ENCODE measurements at regions not wholly inside any gene's neighbourhood (a gene's known extent, or its start where the extent isn't known, plus 50 kb on each side); places are given as distances from the start of the nearest gene placed in this dataset.

DNA sequence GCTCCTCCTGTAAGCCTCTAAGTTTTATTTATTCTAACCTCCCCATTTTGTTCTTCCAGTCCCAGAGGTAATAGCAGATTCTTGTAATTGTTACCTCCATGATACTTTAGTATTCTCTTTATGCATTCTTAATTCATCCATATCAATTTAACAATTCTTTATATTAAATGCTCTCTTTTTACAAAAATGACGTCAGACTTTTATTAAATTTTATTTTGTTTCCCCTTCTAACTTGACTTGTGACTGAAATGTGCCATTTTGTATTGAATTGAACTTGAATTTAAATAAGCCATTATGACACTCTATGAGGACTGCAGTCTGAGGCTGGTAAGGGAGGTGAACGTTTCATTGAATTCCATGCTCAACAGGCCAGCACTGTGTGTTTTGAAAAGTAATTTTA, 60.0 kb upstream of the NUDT10 start:
- Histone ChIP-seq H4K20me1 (ENCODE audit: control insufficient read depth, insufficient read depth) (no peaks in the 10 kb centered on the region), H3K36me3 (ENCODE audit: control insufficient read depth in 2 of 2, insufficient read depth in 2 of 2, low read length in 1 of 2) (no peaks in the 10 kb centered on the region), H3K27ac (ENCODE audit: control insufficient read depth, insufficient read depth) (no peak overlapping the region), H3K4me1 (ENCODE audit: control insufficient read depth, insufficient read depth, low read length) (no peaks in the 10 kb centered on the region), H3K4me2 (ENCODE audit: control insufficient read depth, insufficient read depth) (no peak overlapping the region), H3K9ac (ENCODE audit: control insufficient read depth, insufficient read depth, low read length) (no peak overlapping the region), H3K27me3 (replicated peaks in 1 of 2; ENCODE audit: control insufficient read depth in 2 of 2, insufficient read depth in 2 of 2, low read length in 1 of 2) (no peaks in the 10 kb centered on the region), H2AFZ (ENCODE audit: control insufficient read depth, low read depth, low read length) (no peak overlapping the region), H3K79me2 (ENCODE audit: control insufficient read depth, insufficient read depth, low read length) (no peaks in the 10 kb centered on the region), H3K4me3 (no peak overlapping the region), H3K9me3 (replicated peaks; ENCODE audit: control insufficient read depth, insufficient read depth, low read length) (no peaks in the 10 kb centered on the region)
- in situ Hi-C loops (cut with MboI) = no loop called here
- WGBS (ENCODE audit: insufficient coverage, insufficient replicate concordance, low lambda C conversion rate, missing lambda C conversion rate) = 3% methylated on average over 2 of the region's 2 CpGs
- FAIRE-seq (no peak), ATAC-seq (no peak), DNase-seq (ENCODE audit: low read depth, low spot score) (no peak)
- POLR2A ChIA-PET = no interaction called here
- SMC1A ChIA-PET (ENCODE audit: uncharacterized antibody, unreplicated experiment) = no interaction called here
- RAD21 ChIA-PET (ENCODE audit: unreplicated experiment) = no interaction called here
- TF ChIP-seq, protein P1, sequence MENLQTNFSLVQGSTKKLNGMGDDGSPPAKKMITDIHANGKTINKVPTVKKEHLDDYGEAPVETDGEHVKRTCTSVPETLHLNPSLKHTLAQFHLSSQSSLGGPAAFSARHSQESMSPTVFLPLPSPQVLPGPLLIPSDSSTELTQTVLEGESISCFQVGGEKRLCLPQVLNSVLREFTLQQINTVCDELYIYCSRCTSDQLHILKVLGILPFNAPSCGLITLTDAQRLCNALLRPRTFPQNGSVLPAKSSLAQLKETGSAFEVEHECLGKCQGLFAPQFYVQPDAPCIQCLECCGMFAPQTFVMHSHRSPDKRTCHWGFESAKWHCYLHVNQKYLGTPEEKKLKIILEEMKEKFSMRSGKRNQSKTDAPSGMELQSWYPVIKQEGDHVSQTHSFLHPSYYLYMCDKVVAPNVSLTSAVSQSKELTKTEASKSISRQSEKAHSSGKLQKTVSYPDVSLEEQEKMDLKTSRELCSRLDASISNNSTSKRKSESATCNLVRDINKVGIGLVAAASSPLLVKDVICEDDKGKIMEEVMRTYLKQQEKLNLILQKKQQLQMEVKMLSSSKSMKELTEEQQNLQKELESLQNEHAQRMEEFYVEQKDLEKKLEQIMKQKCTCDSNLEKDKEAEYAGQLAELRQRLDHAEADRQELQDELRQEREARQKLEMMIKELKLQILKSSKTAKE (IDR thresholded peaks at IDR 0.05; ENCODE audit: low read depth, poor library complexity, severe bottlenecking) = no peak
- 0 out of 2 replicates have a peak, but pooled peaks have one; percentile 14 for TF ChIP-seq ATF7 (IDR thresholded peaks at IDR 0.05; ENCODE audit: low read depth)
- TF ChIP-seq STAT3 (IDR thresholded peaks at IDR 0.05; ENCODE audit: low read depth, low read length) = no peak
- no peak for TF ChIP-seq NR2F1 (conservative IDR thresholded peaks at IDR 0.05)
- TF ChIP-seq GABPA (IDR thresholded peaks at IDR 0.05; ENCODE audit: low read depth) = no peak
- no peak for TF ChIP-seq SP1 (IDR thresholded peaks at IDR 0.05; ENCODE audit: low read depth, low read length)
- intact Hi-C loops (cut with micrococcal nuclease; ENCODE audit: unreplicated experiment) = no loop called here
- no TSS peak for BruUV-seq (replicated peaks)
- CTCF ChIA-PET = no interaction called here

DNA sequence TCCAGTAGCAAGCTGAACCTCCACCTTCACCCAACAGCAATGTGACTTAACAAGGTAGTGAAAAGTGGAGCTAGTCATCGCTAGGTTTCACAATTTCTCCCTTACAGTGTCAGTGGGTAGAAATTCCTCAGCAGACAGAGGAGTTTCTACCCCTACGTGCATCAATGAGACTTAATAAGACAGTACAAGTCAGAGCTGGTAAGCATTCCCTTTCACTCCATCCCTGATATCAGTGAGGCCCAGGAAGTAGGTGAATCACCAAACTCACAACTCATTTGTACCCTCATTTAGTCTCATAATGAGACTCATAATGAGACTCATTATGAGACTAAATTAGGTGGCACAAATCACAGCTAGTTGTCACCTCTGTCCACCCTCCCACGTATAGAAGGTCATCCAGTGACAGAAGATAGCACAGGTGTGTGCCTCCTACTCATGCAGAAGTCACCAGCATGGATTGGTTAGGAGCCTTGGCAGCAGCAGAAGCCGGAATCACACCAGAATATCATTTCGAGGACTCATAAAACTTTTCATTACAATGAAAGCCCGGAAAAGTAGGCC, 50.8 kb upstream of the NUDT10 start:
- Histone ChIP-seq H3K36me3 (ENCODE audit: control insufficient read depth in 2 of 2, insufficient read depth in 2 of 2, low read length in 1 of 2) (no peaks in the 10 kb centered on the region), H3K27me3 (replicated peaks in 1 of 2; ENCODE audit: control insufficient read depth in 2 of 2, insufficient read depth in 2 of 2, low read length in 1 of 2) (no peaks in the 10 kb centered on the region), H3K4me2 (ENCODE audit: control insufficient read depth, insufficient read depth) (no peak overlapping the region), H2AFZ (ENCODE audit: control insufficient read depth, low read depth, low read length) (no peak overlapping the region), H3K4me1 (ENCODE audit: control insufficient read depth, insufficient read depth, low read length) (no peaks in the 10 kb centered on the region), H4K20me1 (ENCODE audit: control insufficient read depth, insufficient read depth) (no peaks in the 10 kb centered on the region), H3K9me3 (replicated peaks; ENCODE audit: control insufficient read depth, insufficient read depth, low read length) (no peaks in the 10 kb centered on the region), H3K27ac (ENCODE audit: control insufficient read depth, insufficient read depth) (no peak overlapping the region), H3K79me2 (ENCODE audit: control insufficient read depth, insufficient read depth, low read length) (no peaks in the 10 kb centered on the region), H3K9ac (ENCODE audit: control insufficient read depth, insufficient read depth, low read length) (no peak overlapping the region), H3K4me3 (no peak overlapping the region)
- ChIA-PET CTCF (no interaction called here), POLR2A (no interaction called here), SMC1A (ENCODE audit: uncharacterized antibody, unreplicated experiment) (no interaction called here), RAD21 (ENCODE audit: unreplicated experiment) (no interaction called here)
- FAIRE-seq (no peak), DNase-seq (ENCODE audit: low read depth, low spot score) (no peak), ATAC-seq (no peak)
- intact Hi-C loops (cut with micrococcal nuclease; ENCODE audit: unreplicated experiment) (no loop called here), in situ Hi-C loops (cut with MboI) (no loop called here)
- 7% methylated on average over 6 of the region's 6 CpGs for WGBS (ENCODE audit: insufficient coverage, insufficient replicate concordance, low lambda C conversion rate, missing lambda C conversion rate)
- no TSS peak for BruUV-seq (replicated peaks)
- TF ChIP-seq POLR2AphosphoS5 (IDR thresholded peaks at IDR 0.05; ENCODE audit: low read length) (no peak), IKZF1 (conservative IDR thresholded peaks at IDR 0.05) (no peak), HDGF (IDR thresholded peaks at IDR 0.05) (no peak), CBX5 (IDR thresholded peaks at IDR 0.05; ENCODE audit: low read depth) (no peak), JUND (IDR thresholded peaks at IDR 0.05; ENCODE audit: low read depth, low read length) (no peak), PAX8 (IDR thresholded peaks at IDR 0.05) (no peak)
- TF ChIP-seq, protein P2, sequence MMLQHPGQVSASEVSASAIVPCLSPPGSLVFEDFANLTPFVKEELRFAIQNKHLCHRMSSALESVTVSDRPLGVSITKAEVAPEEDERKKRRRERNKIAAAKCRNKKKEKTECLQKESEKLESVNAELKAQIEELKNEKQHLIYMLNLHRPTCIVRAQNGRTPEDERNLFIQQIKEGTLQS (IDR thresholded peaks at IDR 0.05; ENCODE audit: borderline replicate concordance, extremely low read depth, low read depth, low read length) = no peak
- TF ChIP-seq, protein P3, sequence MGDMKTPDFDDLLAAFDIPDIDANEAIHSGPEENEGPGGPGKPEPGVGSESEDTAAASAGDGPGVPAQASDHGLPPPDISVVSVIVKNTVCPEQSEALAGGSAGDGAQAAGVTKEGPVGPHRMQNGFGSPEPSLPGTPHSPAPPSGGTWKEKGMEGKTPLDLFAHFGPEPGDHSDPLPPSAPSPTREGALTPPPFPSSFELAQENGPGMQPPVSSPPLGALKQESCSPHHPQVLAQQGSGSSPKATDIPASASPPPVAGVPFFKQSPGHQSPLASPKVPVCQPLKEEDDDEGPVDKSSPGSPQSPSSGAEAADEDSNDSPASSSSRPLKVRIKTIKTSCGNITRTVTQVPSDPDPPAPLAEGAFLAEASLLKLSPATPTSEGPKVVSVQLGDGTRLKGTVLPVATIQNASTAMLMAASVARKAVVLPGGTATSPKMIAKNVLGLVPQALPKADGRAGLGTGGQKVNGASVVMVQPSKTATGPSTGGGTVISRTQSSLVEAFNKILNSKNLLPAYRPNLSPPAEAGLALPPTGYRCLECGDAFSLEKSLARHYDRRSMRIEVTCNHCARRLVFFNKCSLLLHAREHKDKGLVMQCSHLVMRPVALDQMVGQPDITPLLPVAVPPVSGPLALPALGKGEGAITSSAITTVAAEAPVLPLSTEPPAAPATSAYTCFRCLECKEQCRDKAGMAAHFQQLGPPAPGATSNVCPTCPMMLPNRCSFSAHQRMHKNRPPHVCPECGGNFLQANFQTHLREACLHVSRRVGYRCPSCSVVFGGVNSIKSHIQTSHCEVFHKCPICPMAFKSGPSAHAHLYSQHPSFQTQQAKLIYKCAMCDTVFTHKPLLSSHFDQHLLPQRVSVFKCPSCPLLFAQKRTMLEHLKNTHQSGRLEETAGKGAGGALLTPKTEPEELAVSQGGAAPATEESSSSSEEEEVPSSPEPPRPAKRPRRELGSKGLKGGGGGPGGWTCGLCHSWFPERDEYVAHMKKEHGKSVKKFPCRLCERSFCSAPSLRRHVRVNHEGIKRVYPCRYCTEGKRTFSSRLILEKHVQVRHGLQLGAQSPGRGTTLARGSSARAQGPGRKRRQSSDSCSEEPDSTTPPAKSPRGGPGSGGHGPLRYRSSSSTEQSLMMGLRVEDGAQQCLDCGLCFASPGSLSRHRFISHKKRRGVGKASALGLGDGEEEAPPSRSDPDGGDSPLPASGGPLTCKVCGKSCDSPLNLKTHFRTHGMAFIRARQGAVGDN (IDR thresholded peaks at IDR 0.05) = no peak

Measured in GM12878 (cell line).